ENCODE measurements at regions not wholly inside any gene's neighbourhood (a gene's known extent, or its start where the extent isn't known, plus 50 kb on each side); places are given as distances from the start of the nearest gene placed in this dataset.

DNA sequence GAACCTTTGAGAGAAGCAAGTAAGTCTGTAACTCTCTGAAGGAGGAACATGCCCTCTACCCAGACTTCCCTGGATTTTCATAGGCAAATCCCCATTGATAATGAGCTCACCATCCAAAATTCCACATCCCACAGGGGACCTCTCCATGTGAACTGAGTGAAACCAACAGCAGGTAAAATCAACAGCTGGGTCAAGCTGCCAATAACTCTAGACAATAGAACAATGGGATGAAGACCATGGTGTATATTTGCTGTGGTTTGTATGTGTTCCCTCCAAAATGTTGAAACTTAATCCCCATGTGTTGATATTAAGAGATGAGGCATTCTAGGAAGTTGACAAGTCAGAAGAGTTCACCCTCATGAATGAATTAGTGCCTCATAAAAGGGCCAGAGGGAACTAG lies 110.2 kb upstream of the MYO10 start (continued):
- TF ChIP-seq, protein P1, sequence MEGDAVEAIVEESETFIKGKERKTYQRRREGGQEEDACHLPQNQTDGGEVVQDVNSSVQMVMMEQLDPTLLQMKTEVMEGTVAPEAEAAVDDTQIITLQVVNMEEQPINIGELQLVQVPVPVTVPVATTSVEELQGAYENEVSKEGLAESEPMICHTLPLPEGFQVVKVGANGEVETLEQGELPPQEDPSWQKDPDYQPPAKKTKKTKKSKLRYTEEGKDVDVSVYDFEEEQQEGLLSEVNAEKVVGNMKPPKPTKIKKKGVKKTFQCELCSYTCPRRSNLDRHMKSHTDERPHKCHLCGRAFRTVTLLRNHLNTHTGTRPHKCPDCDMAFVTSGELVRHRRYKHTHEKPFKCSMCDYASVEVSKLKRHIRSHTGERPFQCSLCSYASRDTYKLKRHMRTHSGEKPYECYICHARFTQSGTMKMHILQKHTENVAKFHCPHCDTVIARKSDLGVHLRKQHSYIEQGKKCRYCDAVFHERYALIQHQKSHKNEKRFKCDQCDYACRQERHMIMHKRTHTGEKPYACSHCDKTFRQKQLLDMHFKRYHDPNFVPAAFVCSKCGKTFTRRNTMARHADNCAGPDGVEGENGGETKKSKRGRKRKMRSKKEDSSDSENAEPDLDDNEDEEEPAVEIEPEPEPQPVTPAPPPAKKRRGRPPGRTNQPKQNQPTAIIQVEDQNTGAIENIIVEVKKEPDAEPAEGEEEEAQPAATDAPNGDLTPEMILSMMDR (conservative IDR thresholded peaks at IDR 0.05; ENCODE audit: low read depth in 2 of 2) = no peak
- TF ChIP-seq JUNB (IDR thresholded peaks at IDR 0.05; ENCODE audit: unreplicated experiment) (no peak), STAT1 (IDR thresholded peaks at IDR 0.05; ENCODE audit: unreplicated experiment) (no peak)

DNA sequence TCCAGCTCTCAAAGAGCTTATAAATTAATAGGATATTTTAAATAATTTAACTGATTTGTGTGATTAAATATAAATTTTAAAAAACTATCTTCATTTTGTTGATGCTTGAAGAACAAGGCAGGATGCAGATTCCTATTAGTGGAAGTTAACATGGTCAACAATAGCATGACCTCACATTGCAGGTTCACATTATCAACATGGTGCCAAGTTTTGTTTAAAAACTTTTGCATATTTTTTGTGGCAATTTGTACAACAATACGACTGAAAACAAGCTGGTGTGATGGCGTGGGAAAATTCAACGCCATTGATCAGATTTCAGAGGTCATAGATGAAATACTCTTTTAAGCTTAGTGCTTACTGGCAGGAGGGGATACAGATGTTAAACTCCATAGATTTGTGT lies 114.1 kb upstream of the MYO10 start:
- Histone ChIP-seq H4K20me1 (replicated peaks; ENCODE audit: insufficient read depth) (no peaks in the 10 kb centered on the region), H3K27me3 (ENCODE audit: insufficient read depth) (no peaks in the 10 kb centered on the region), H3K4me3 (no peak overlapping the region), H3K9me2 (ENCODE audit: insufficient read depth) (no peaks in the 10 kb centered on the region), H3K79me2 (replicated peaks; ENCODE audit: insufficient read depth) (no peaks in the 10 kb centered on the region), H3K4me2 (no peak overlapping the region), H3K36me3 (ENCODE audit: insufficient read depth) (no peaks in the 10 kb centered on the region), H3F3A (replicated peaks; ENCODE audit: low read depth) (no peaks in the 10 kb centered on the region), H3K27ac (ENCODE audit: low read depth) (no peak overlapping the region), H3K4me1 (ENCODE audit: insufficient read depth) (no peaks in the 10 kb centered on the region), H2AFZ (peak overlapping the region; percentile 5; the same call in 1 of the 2 replicates)
- no peaks in the 10 kb centered on the region for H3K36me3 Mint-ChIP-seq (ENCODE audit: low read depth)
- TF ChIP-seq EZH2phosphoT487 (IDR thresholded peaks at IDR 0.05; ENCODE audit: unreplicated experiment) (no peak), REST (IDR thresholded peaks at IDR 0.05; ENCODE audit: unreplicated experiment) (no peak)
- no peak overlapping the region for H3K27ac Mint-ChIP-seq
- H3K27me3 Mint-ChIP-seq (ENCODE audit: insufficient read depth, low read depth, poor library complexity) = peaks cover 3% of the 10 kb centered on the region
- DNase-seq (ENCODE audit: low spot score) = no peak
- H3K4me3 Mint-ChIP-seq = no peak overlapping the region
- ATAC-seq = no peak
- no peaks in the 10 kb centered on the region for H3K9me3 Mint-ChIP-seq
- H3K4me1 Mint-ChIP-seq = no peaks in the 10 kb centered on the region

DNA sequence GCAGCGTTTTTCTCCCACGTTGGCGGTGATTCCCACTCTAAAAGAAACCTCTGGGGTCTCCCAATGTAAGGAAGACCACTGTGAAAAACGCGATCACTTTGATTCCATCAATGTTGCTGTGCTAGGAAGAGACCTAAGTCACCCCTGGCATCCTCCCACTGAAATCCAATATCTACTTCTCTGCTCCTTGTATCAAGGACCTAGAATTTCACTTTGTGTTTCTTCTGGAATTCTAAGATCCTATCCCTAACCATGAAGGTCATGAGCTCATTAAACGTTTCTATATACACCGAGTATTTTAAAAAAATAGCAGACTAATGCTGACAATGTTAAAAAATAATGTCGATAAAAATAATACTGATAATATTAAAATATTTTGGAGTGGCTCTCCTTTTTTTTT lies 118.8 kb upstream of the MYO10 start:
- H3K27me3 Mint-ChIP-seq (ENCODE audit: insufficient read depth, low read depth, poor library complexity) = peaks cover 9% of the 10 kb centered on the region
- Histone ChIP-seq H3K27me3 (ENCODE audit: insufficient read depth) (no peaks in the 10 kb centered on the region), H3K79me2 (replicated peaks; ENCODE audit: insufficient read depth) (no peaks in the 10 kb centered on the region), H3K4me3 (no peak overlapping the region), H3K4me2 (no peak overlapping the region), H3K36me3 (ENCODE audit: insufficient read depth) (no peaks in the 10 kb centered on the region), H2AFZ (0 out of 2 replicates have a peak overlapping the region, but pooled peaks have one; percentile 30), H3K9me2 (ENCODE audit: insufficient read depth) (no peaks in the 10 kb centered on the region), H3K4me1 (ENCODE audit: insufficient read depth) (no peaks in the 10 kb centered on the region), H3K27ac (ENCODE audit: low read depth) (no peak overlapping the region), H3F3A (replicated peaks; ENCODE audit: low read depth) (no peaks in the 10 kb centered on the region), H4K20me1 (replicated peaks; ENCODE audit: insufficient read depth) (no peaks in the 10 kb centered on the region)
- ATAC-seq (no peak), DNase-seq (ENCODE audit: low spot score) (no peak)
- H3K9me3 Mint-ChIP-seq = no peaks in the 10 kb centered on the region; the same call in 2 of the 3 replicates
- H3K4me3 Mint-ChIP-seq = no peak overlapping the region
- no peak overlapping the region for H3K27ac Mint-ChIP-seq
- H3K4me1 Mint-ChIP-seq = peaks cover 13% of the 10 kb centered on the region; the same call in 2 of the 3 replicates
- no peaks in the 10 kb centered on the region for H3K36me3 Mint-ChIP-seq (ENCODE audit: low read depth)
- TF ChIP-seq REST (IDR thresholded peaks at IDR 0.05; ENCODE audit: unreplicated experiment) = no peak
